Tibial nerve (tissue), 4 donors: ENCODE measurements at regions not wholly inside any gene's neighbourhood (a gene's known extent, or its start where the extent isn't known, plus 50 kb on each side); places are given as distances from the start of the nearest gene placed in this dataset.
"Not testable (repeated sequence)": the region's sequence is repeated elsewhere in the genome, so short reads cannot be mapped to it uniquely, and the experiment has no call there.

ENCODE experiments used
- DNase-seq, 2 donors: peaks; one replicate each; pipeline ENCODE4 v3.0.0-alpha.2; 2019; ENCODE audit warnings: low spot score in 2 of 2
- H3K27ac ChIP-seq, 4 donors: fragments of 200-600 bp; sonication (generic) in 3 of 4; one replicate each; pipeline ENCODE4 v1.5.1; 2017 to 2019; ENCODE audit warnings: mild to moderate bottlenecking in 1 of 4
- H3K27me3 ChIP-seq, 2 donors: fragments of 200-600 bp; sonication (generic) in 1 of 2; one replicate each; pipeline versions ENCODE4 v1.5.1 to v1.6.0; 2017 to 2019
- H3K36me3 ChIP-seq, 3 donors: fragments of 200-600 bp; sonication (generic); one replicate each; pipeline ENCODE4 v1.5.1; 2018 to 2019
- H3K4me1 ChIP-seq, 4 donors: fragments of 200-600 bp; sonication (generic) in 3 of 4; one replicate each; pipeline ENCODE4 v1.5.1; 2017 to 2019
- H3K4me3 ChIP-seq, 4 donors: fragments of 200-600 bp; sonication (generic) in 3 of 4; one replicate each; pipeline ENCODE4 v1.5.1; 2017 to 2019; ENCODE audit warnings: mild to moderate bottlenecking in 1 of 4, moderate library complexity in 1 of 4
- H3K9me3 ChIP-seq, 4 donors: fragments of 200-600 bp; sonication (generic) in 3 of 4; one replicate each; pipeline ENCODE4 v1.5.1; 2017 to 2019
- EP300 ChIP-seq, 2 donors: sonication (generic); formaldehyde crosslinking; IDR thresholded peaks; one replicate each; pipeline ENCODE4 v1.6.1; 2017; ENCODE audit warnings: antibody characterized with exemption in 2 of 2, mild to moderate bottlenecking in 1 of 2
- POLR2A ChIP-seq, 2 donors: fragments of 450-650 bp; IDR thresholded peaks; one replicate each; pipeline ENCODE4 v1.6.1; 2017; ENCODE audit warnings: antibody characterized with exemption in 2 of 2, mild to moderate bottlenecking in 2 of 2, moderate library complexity in 2 of 2
- WGBS, 2 donors: methylation state at CpG; one replicate each; pipeline ENCODE4 v1.1.5; 2018; 5-methylcytosine and 5-hydroxymethylcytosine counted together
- TF ChIP-seq, protein P1 (sequence below), 5 experiments: fragments of 200-600 bp in 3 of 5; fragments of 450-650 bp in 2 of 5; sonication (generic) in 3 of 5; IDR thresholded peaks; one replicate each; pipeline ENCODE4 v1.5.1; 2016 to 2019; ENCODE audit warnings: antibody characterized with exemption in 5 of 5, mild to moderate bottlenecking in 3 of 5, moderate library complexity in 2 of 5

GRCh38 chr7:63856466-63856865 is 142.2 kb upstream of the ZNF722 start:
- H3K27me3 ChIP-seq, H3K27ac ChIP-seq, H3K4me3 ChIP-seq, H3K36me3 ChIP-seq, DNase-seq, H3K4me1 ChIP-seq: not testable (repeated sequence)
- WGBS, 2 donors, result 78 to 88% methylated on average over 3 of the region's 3 CpGs
- peaks cover 0 to 64% (median 0%) of the 10 kb centered on the region in 4 donors for H3K9me3 ChIP-seq

GRCh38 chr7:63867127-63867526 is 131.5 kb upstream of the ZNF722 start:
- no peak for DNase-seq
- peaks cover 0 to 47% (median 10%) of the 10 kb centered on the region in 4 donors for H3K9me3 ChIP-seq
- H3K27me3 ChIP-seq, result no peaks in the 10 kb centered on the region
- no peaks in the 10 kb centered on the region for H3K36me3 ChIP-seq
- H3K27ac ChIP-seq, result no peak overlapping the region
- no peak overlapping the region for H3K4me3 ChIP-seq
- no peaks in the 10 kb centered on the region for H3K4me1 ChIP-seq
- TF ChIP-seq, protein P1, sequence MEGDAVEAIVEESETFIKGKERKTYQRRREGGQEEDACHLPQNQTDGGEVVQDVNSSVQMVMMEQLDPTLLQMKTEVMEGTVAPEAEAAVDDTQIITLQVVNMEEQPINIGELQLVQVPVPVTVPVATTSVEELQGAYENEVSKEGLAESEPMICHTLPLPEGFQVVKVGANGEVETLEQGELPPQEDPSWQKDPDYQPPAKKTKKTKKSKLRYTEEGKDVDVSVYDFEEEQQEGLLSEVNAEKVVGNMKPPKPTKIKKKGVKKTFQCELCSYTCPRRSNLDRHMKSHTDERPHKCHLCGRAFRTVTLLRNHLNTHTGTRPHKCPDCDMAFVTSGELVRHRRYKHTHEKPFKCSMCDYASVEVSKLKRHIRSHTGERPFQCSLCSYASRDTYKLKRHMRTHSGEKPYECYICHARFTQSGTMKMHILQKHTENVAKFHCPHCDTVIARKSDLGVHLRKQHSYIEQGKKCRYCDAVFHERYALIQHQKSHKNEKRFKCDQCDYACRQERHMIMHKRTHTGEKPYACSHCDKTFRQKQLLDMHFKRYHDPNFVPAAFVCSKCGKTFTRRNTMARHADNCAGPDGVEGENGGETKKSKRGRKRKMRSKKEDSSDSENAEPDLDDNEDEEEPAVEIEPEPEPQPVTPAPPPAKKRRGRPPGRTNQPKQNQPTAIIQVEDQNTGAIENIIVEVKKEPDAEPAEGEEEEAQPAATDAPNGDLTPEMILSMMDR (IDR thresholded peaks at IDR 0.05), result no peak
- TF ChIP-seq EP300 (IDR thresholded peaks at IDR 0.05) (no peak), POLR2A (IDR thresholded peaks at IDR 0.05) (no peak)

- DNase-seq, H3K4me1 ChIP-seq, H3K36me3 ChIP-seq, H3K4me3 ChIP-seq, H3K27ac ChIP-seq, H3K27me3 ChIP-seq: not testable (repeated sequence)
- 93 to 97% methylated on average over 19 to 25 of the region's 30 CpGs for WGBS, 2 donors
- H3K9me3 ChIP-seq, result peaks cover 0 to 94% (median 33%) of the 10 kb centered on the region in 4 donors
These were observed 124.4 kb upstream of the ZNF722 start for GRCh38 chr7:63874242-63874641.

DNA sequence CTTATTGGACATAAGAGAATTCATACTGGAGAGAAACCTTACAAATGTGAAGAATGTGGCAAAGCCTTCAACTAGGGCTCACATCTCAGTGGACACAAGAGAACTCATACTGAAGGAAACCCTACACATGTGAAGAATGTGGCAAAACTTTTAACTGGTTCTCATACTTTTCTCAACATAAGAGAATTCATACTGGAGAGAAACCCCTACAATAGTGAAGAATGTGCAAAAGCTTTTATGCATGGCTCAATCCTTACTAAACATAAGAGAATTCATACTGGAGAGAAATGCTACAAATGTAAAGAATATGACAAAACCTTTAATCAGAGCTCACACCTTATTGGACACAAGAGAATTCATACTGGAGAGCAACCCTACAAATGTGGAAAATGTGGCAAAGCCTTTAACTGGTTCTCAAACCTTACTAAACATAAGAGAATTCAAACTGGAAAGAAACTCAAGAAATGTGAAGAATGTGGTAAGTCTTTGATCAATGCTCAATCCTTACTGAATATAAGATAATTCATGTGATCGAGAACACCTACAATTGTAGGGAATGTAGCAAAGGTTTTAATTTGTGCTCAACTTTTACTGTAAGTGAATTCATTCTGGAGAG is 121.8 kb upstream of the ZNF722 start:
- H3K36me3 ChIP-seq, result no peaks in the 10 kb centered on the region
- no peak overlapping the region for H3K27ac ChIP-seq
- no peaks in the 10 kb centered on the region for H3K4me1 ChIP-seq
- no peaks in the 10 kb centered on the region for H3K27me3 ChIP-seq
- TF ChIP-seq, protein P1 (IDR thresholded peaks at IDR 0.05), result no peak
- H3K9me3 ChIP-seq, result peaks cover 0 to 99% (median 28%) of the 10 kb centered on the region in 4 donors
- no peak overlapping the region for H3K4me3 ChIP-seq
- DNase-seq, result no peak
- WGBS, 2 donors, result 85 to 91% methylated on average over 1 of the region's 1 CpG

DNA sequence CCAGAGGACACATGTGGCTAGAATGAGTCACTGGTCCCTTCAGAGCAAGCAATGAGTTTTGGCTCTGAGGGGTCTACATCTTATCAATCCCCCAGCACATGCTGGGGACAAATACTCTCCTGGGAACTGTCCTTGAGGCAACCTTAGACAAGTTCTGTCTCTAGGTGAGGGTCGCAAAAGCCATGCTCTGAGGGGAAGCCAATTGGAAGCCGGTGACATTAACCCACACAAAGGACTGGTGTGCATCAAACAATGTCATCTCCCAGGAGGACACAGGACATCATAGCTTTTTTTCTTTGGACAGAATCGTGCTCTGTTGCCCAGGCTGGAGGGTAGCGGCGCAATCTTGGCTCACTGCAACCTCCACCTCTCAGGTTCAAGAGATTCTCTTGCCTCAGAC is 111.6 kb upstream of the ZNF722 start:
- H3K36me3 ChIP-seq, result no peaks in the 10 kb centered on the region
- no peaks in the 10 kb centered on the region for H3K4me1 ChIP-seq
- H3K27me3 ChIP-seq, result no peaks in the 10 kb centered on the region
- H3K9me3 ChIP-seq, result peaks cover 0 to 81% (median 0%) of the 10 kb centered on the region in 4 donors
- WGBS, 2 donors, result 68 to 80% methylated on average over 5 of the region's 5 CpGs
- no peak overlapping the region for H3K4me3 ChIP-seq
- no peak for DNase-seq
- no peak for TF ChIP-seq POLR2A (IDR thresholded peaks at IDR 0.05)
- TF ChIP-seq EP300 (IDR thresholded peaks at IDR 0.05), result no peak
- TF ChIP-seq, protein P1 (IDR thresholded peaks at IDR 0.05), result no peak
- no peak overlapping the region for H3K27ac ChIP-seq

GRCh38 chr7:63899691-63900393 is 98.8 kb upstream of the ZNF722 start:
- no peaks in the 10 kb centered on the region for H3K36me3 ChIP-seq
- 33 to 45% methylated on average over 29 of the region's 29 CpGs for WGBS, 2 donors
- peak overlapping the region in 2 of 4 donors; percentile 17 to 79 for H3K27ac ChIP-seq
- peaks cover 0 to 16% (median 0%) of the 10 kb centered on the region in 4 donors for H3K4me1 ChIP-seq
- peak overlapping the region in 3 of 4 donors; percentile 45 to 77 (median 66) for H3K4me3 ChIP-seq
- H3K27me3 ChIP-seq, result no peaks in the 10 kb centered on the region
- TF ChIP-seq POLR2A (IDR thresholded peaks at IDR 0.05), result no peak
- TF ChIP-seq, protein P1 (IDR thresholded peaks at IDR 0.05), result no peak
- TF ChIP-seq EP300 (IDR thresholded peaks at IDR 0.05), result no peak
- peaks cover 0 to 5% (median 1%) of the 10 kb centered on the region in 4 donors for H3K9me3 ChIP-seq
- peak; percentile 60 to 89 for DNase-seq
